GM12878 (cell line): ENCODE measurements at regions not wholly inside any gene's neighbourhood (a gene's known extent, or its start where the extent isn't known, plus 50 kb on each side); places are given as distances from the start of the nearest gene placed in this dataset.

Experiments used
- ATAC-seq: fragments of 200-7000 bp; cut with Tn5 transposase; 3 replicates; pipeline ENCODE4 v1.9.1; 2020; ENCODE audit warnings: mild to moderate bottlenecking, moderate library complexity
- BruUV-seq: library from RNA; stranded (reverse); fragments of 400-500 nt; replicated peaks from 2 replicates; lab custom pipeline; 2021; lab: Mats Ljungman, UMichigan
- CTCF ChIA-PET: fragments of 300-600 bp; sonication (Branson Sonifier 250); formaldehyde crosslinking; extraction: SDS; loops from one replicate; lab custom pipeline; 2021; ENCODE audit warnings: inconsistent platforms; lab: Yijun Ruan, JAX
- POLR2A ChIA-PET: fragments of 350-600 bp; formaldehyde crosslinking; extraction: SDS; loops from one replicate; lab custom pipeline; 2021; ENCODE audit warnings: inconsistent platforms; lab: Charles Lee
- RAD21 ChIA-PET: fragments of 300-600 bp; sonication (Branson Sonifier 250); formaldehyde crosslinking; loops from one replicate; lab custom pipeline; 2023; ENCODE audit warnings: antibody characterized with exemption; ENCODE audit not compliant: unreplicated experiment; lab: Charles Lee
- SMC1A ChIA-PET: fragments of 300-600 bp; sonication (Branson Sonifier 250); formaldehyde crosslinking; loops from one replicate; lab custom pipeline; 2023; ENCODE audit not compliant: unreplicated experiment, uncharacterized antibody; lab: Charles Lee
- DNase-seq: peaks from one replicate; pipeline ENCODE4 v3.0.0-alpha.2; 2011; ENCODE audit warnings: low read depth, low spot score
- FAIRE-seq: peaks from 3 replicates; lab custom pipeline; 2011; peaks lifted over from hg19 to GRCh38; lab: Jason Lieb, UNC
- H2AFZ ChIP-seq: 2 replicates; pipeline ENCODE4 v1.6.0; 2011; ENCODE audit warnings: low read depth, low read length, control low read depth; ENCODE audit not compliant: control insufficient read depth
- H3K27ac ChIP-seq: 2 replicates; pipeline ENCODE4 v1.5.1; 2011; ENCODE audit warnings: control low read depth; ENCODE audit not compliant: control insufficient read depth, insufficient read depth
- H3K27me3 ChIP-seq, 2 experiments: replicated peaks in 1 of 2; 2 replicates each; pipeline versions ENCODE4 v1.6.0 to v1.6.1; 2011; ENCODE audit warnings: low read length in 1 of 2; ENCODE audit not compliant: control insufficient read depth in 2 of 2, insufficient read depth in 2 of 2
- H3K36me3 ChIP-seq, 2 experiments: 2 replicates each; pipeline ENCODE4 v1.5.1; 2011; ENCODE audit warnings: low read length in 1 of 2; ENCODE audit not compliant: control insufficient read depth in 2 of 2, insufficient read depth in 2 of 2
- H3K4me1 ChIP-seq: 2 replicates; pipeline ENCODE4 v1.6.1; 2011; ENCODE audit warnings: mild to moderate bottlenecking, low read length, moderate library complexity, mixed read lengths; ENCODE audit not compliant: control insufficient read depth, insufficient read depth
- H3K4me2 ChIP-seq: 2 replicates; pipeline ENCODE4 v1.6.0; 2011; ENCODE audit warnings: control low read depth; ENCODE audit not compliant: control insufficient read depth, insufficient read depth
- H3K4me3 ChIP-seq: fragments of 200-600 bp; sonication (generic); 2 replicates; pipeline ENCODE4 v1.5.1; 2016
- H3K79me2 ChIP-seq: 2 replicates; pipeline ENCODE4 v1.6.0; 2011; ENCODE audit warnings: low read length; ENCODE audit not compliant: control insufficient read depth, insufficient read depth
- H3K9ac ChIP-seq: 2 replicates; pipeline ENCODE4 v1.8.0; 2011; ENCODE audit warnings: low read length, control low read depth, mixed read lengths; ENCODE audit not compliant: control insufficient read depth, insufficient read depth
- H3K9me3 ChIP-seq: replicated peaks from 3 replicates; pipeline ENCODE4 v1.5.1; 2011; ENCODE audit warnings: mild to moderate bottlenecking, low read length; ENCODE audit not compliant: control insufficient read depth, insufficient read depth
- H4K20me1 ChIP-seq: 2 replicates; pipeline ENCODE4 v1.6.0; 2011; ENCODE audit not compliant: control insufficient read depth, insufficient read depth
- ASH2L ChIP-seq: fragments of 300-600, 200-600 bp; sonication (generic); IDR thresholded peaks from 2 replicates; pipeline ENCODE4 v1.6.1; 2017; ENCODE audit warnings: low read depth, mild to moderate bottlenecking, borderline replicate concordance
- BCL11A ChIP-seq: IDR thresholded peaks from 2 replicates; pipeline ENCODE4 v1.6.1; 2011; ENCODE audit warnings: low read depth, low read length
- CHD2 ChIP-seq: IDR thresholded peaks from 2 replicates; pipeline ENCODE4 v1.6.1; 2011; ENCODE audit warnings: low read depth, low read length, improper control_type of control experiment, borderline replicate concordance
- GABPA ChIP-seq: IDR thresholded peaks from 2 replicates; pipeline ENCODE4 v1.6.1; 2014; ENCODE audit warnings: antibody characterized with exemption, low read depth, mild to moderate bottlenecking, inconsistent platforms
- HDAC2 ChIP-seq: fragments of 200-600 bp; sonication (generic); IDR thresholded peaks from 2 replicates; pipeline ENCODE4 v1.6.1; 2017
- IKZF2 ChIP-seq, 2 experiments: fragments of 450-650 bp; IDR thresholded peaks; 2 replicates each; pipeline ENCODE4 v1.6.1; 2017; ENCODE audit warnings: mild to moderate bottlenecking in 2 of 2, moderate library complexity in 2 of 2
- KLF5 ChIP-seq: fragments of 450-650 bp; IDR thresholded peaks from 2 replicates; pipeline ENCODE4 v1.6.1; 2014; ENCODE audit warnings: mild to moderate bottlenecking; ENCODE audit not compliant: partially characterized antibody
- LARP7 ChIP-seq: fragments of 450-650 bp; IDR thresholded peaks from 2 replicates; pipeline ENCODE4 v1.6.1; 2017; ENCODE audit warnings: mild to moderate bottlenecking
- MTA3 ChIP-seq: IDR thresholded peaks from 2 replicates; pipeline ENCODE4 v1.6.1; 2012; ENCODE audit warnings: low read length, inconsistent platforms, borderline replicate concordance
- MXI1 ChIP-seq: fragments of 150-350 bp; IDR thresholded peaks from 2 replicates; pipeline ENCODE4 v1.6.1; 2011; ENCODE audit warnings: low read depth, mild to moderate bottlenecking, inconsistent platforms, low read length, improper control_type of control experiment
- NRF1 ChIP-seq: conservative IDR thresholded peaks from 2 replicates; pipeline ENCODE4 v1.6.1; 2011; ENCODE audit warnings: mild to moderate bottlenecking, low read depth, low read length, improper control_type of control experiment
- POU2F2 ChIP-seq: IDR thresholded peaks from 3 replicates; pipeline ENCODE4 v1.6.1; 2011; ENCODE audit warnings: low read depth, mild to moderate bottlenecking, low read length, borderline replicate concordance
- SPI1 ChIP-seq: IDR thresholded peaks from 2 replicates; pipeline ENCODE4 v1.6.1; 2011; ENCODE audit warnings: low read depth, mild to moderate bottlenecking, low read length, moderate library complexity, borderline replicate concordance; ENCODE audit not compliant: insufficient read depth
- TCF12 ChIP-seq: IDR thresholded peaks from 2 replicates; pipeline ENCODE4 v1.6.1; 2011; ENCODE audit warnings: low read depth, mild to moderate bottlenecking, low read length
- USF1 ChIP-seq: IDR thresholded peaks from 2 replicates; pipeline ENCODE4 v1.6.1; 2011; ENCODE audit warnings: borderline replicate concordance, low read depth, mild to moderate bottlenecking, moderate library complexity, mixed read lengths, low read length; ENCODE audit not compliant: insufficient read depth; ENCODE audit errors: extremely low read length
- YBX1 ChIP-seq: fragments of 450-650 bp; IDR thresholded peaks from 2 replicates; pipeline ENCODE4 v1.6.1; 2016; ENCODE audit warnings: antibody characterized with exemption
- YY1 ChIP-seq: IDR thresholded peaks from 2 replicates; pipeline ENCODE4 v1.6.1; 2011; ENCODE audit warnings: low read depth, mild to moderate bottlenecking, low read length
- ZZZ3 ChIP-seq: IDR thresholded peaks from 2 replicates; pipeline ENCODE4 v1.6.1; 2011; ENCODE audit warnings: low read depth; ENCODE audit not compliant: control insufficient read depth, insufficient read length
- WGBS: methylation state at CpG from one replicate; pipeline ENCODE4 v1.1.6; 2016; ENCODE audit warnings: low lambda C conversion rate; ENCODE audit not compliant: insufficient replicate concordance, insufficient coverage; ENCODE audit errors: missing lambda C conversion rate; 5-methylcytosine and 5-hydroxymethylcytosine counted together
- in situ Hi-C: fragments of 300-500 bp; cut with MboI; formaldehyde crosslinking; loops from 9 replicates; pipeline ENCODE4 v1.14.3; 2018; ENCODE audit warnings: mixed read lengths
- intact Hi-C: fragments of 100-400 bp; cut with micrococcal nuclease; formaldehyde crosslinking; loops from one replicate; pipeline ENCODE4 v1.14.2; 2022; ENCODE audit not compliant: unreplicated experiment
- TF ChIP-seq, protein P1 (sequence below): fragments of 450-650 bp; formaldehyde crosslinking; IDR thresholded peaks from 2 replicates; pipeline ENCODE4 v1.4.0; 2020; ENCODE audit warnings: mild to moderate bottlenecking, moderate library complexity

- peaks cover 2% of the 10 kb centered on the region for H3K4me1 ChIP-seq
- POLR2A ChIA-PET, result no interaction called here
- H3K27ac ChIP-seq, result no peak overlapping the region
- RAD21 ChIA-PET, result no interaction called here
- H3K4me2 ChIP-seq, result no peak overlapping the region
- in situ Hi-C loops, result no loop called here
- TF ChIP-seq HDAC2, result no peak
- TF ChIP-seq ASH2L, result no peak
- TF ChIP-seq, protein P1, sequence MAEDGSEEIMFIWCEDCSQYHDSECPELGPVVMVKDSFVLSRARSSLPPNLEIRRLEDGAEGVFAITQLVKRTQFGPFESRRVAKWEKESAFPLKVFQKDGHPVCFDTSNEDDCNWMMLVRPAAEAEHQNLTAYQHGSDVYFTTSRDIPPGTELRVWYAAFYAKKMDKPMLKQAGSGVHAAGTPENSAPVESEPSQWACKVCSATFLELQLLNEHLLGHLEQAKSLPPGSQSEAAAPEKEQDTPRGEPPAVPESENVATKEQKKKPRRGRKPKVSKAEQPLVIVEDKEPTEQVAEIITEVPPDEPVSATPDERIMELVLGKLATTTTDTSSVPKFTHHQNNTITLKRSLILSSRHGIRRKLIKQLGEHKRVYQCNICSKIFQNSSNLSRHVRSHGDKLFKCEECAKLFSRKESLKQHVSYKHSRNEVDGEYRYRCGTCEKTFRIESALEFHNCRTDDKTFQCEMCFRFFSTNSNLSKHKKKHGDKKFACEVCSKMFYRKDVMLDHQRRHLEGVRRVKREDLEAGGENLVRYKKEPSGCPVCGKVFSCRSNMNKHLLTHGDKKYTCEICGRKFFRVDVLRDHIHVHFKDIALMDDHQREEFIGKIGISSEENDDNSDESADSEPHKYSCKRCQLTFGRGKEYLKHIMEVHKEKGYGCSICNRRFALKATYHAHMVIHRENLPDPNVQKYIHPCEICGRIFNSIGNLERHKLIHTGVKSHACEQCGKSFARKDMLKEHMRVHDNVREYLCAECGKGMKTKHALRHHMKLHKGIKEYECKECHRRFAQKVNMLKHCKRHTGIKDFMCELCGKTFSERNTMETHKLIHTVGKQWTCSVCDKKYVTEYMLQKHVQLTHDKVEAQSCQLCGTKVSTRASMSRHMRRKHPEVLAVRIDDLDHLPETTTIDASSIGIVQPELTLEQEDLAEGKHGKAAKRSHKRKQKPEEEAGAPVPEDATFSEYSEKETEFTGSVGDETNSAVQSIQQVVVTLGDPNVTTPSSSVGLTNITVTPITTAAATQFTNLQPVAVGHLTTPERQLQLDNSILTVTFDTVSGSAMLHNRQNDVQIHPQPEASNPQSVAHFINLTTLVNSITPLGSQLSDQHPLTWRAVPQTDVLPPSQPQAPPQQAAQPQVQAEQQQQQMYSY (CRISPR knock-in tag), result no peak
- no peak for TF ChIP-seq GABPA
- no peak for TF ChIP-seq YBX1
- no peak for TF ChIP-seq KLF5
- TF ChIP-seq CHD2, result no peak
- TF ChIP-seq MXI1, result no peak
- no peak for TF ChIP-seq NRF1
- TF ChIP-seq SPI1, result no peak
- no peak for TF ChIP-seq TCF12
- no peak for TF ChIP-seq POU2F2
- TF ChIP-seq BCL11A, result no peak
- TF ChIP-seq LARP7, result no peak
- TF ChIP-seq YY1, result no peak
- no peak for TF ChIP-seq MTA3
- no peak for TF ChIP-seq USF1
- no peak for TF ChIP-seq ZZZ3
- no peak for TF ChIP-seq IKZF2 (IDR thresholded peaks at IDR 0.05)
- ATAC-seq (no peak), DNase-seq (no peak), FAIRE-seq (no peak)
- no peaks in the 10 kb centered on the region; the same call in 1 of the 3 replicates for H3K9me3 ChIP-seq
- no peaks in the 10 kb centered on the region for H3K36me3 ChIP-seq
- intact Hi-C loops, result no loop called here
- H4K20me1 ChIP-seq, result no peaks in the 10 kb centered on the region
- H3K4me3 ChIP-seq, result no peak overlapping the region
- SMC1A ChIA-PET, result no interaction called here
- no TSS peak for BruUV-seq
- 11% methylated on average over 2 of the region's 2 CpGs for WGBS
- H3K9ac ChIP-seq, result no peak overlapping the region
- H2AFZ ChIP-seq, result no peak overlapping the region
- no peaks in the 10 kb centered on the region for H3K27me3 ChIP-seq
- no peaks in the 10 kb centered on the region for H3K79me2 ChIP-seq
- CTCF ChIA-PET, result no interaction called here
Measured at GRCh38 chr21:35533893-35534292, 484.8 kb upstream of the RUNX1 start.
